ENCODE measurements at regions not wholly inside any gene's neighbourhood (a gene's known extent, or its start where the extent isn't known, plus 50 kb on each side); places are given as distances from the start of the nearest gene placed in this dataset.

DNA sequence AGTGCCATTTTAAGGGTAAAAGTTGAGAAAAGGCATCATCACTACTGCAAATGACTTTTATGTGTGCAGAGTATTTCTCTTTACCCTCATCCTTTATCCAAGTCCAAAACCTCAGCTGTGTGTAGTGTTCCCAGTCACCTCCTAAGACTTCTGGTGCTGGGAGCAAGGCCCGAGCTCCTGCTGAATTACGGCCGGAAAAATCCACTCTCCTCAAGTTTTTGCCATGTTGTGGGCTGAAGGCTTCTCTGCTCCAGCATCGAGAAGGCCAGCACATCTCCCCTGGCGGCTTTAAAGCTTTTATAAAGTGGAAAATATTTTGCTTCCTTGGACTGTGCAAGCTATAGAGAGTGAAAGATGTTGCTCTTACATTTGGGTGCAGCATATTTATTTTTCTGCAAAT, 153.2 kb upstream of the THBS2 start:
- TF ChIP-seq POLR2A (IDR thresholded peaks at IDR 0.05; ENCODE audit: low read depth, low read length) (no peak), POLR2AphosphoS5 (IDR thresholded peaks at IDR 0.05; ENCODE audit: low read depth, low read length) (no peak), TAF1 (IDR thresholded peaks at IDR 0.05; ENCODE audit: low read depth, low read length) (no peak), SPI1 (IDR thresholded peaks at IDR 0.05; ENCODE audit: low read depth, low read length) (no peak)
